ENCODE measurements at regions not wholly inside any gene's neighbourhood (a gene's known extent, or its start where the extent isn't known, plus 50 kb on each side); places are given as distances from the start of the nearest gene placed in this dataset.

DNA sequence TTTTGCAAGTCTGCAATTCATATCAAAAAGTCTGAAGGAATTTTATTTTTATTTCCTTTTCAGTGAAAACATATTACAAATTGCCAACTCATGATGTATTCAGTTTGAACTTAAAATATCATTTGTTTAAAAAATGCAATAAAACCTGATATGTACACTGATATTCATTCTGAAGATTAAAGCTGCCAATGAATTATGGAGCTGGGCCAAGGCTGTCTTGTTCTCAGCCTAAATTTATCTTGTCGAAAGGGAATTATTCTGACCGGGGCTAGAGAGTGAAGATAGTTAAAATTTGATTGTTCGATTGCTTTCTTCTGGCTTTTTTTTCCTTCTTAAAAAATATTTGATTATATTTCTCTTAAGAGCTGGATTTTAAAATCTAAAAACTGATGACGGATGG, 54.0 kb upstream of the RBFOX1 start:
- TF ChIP-seq, protein P1, sequence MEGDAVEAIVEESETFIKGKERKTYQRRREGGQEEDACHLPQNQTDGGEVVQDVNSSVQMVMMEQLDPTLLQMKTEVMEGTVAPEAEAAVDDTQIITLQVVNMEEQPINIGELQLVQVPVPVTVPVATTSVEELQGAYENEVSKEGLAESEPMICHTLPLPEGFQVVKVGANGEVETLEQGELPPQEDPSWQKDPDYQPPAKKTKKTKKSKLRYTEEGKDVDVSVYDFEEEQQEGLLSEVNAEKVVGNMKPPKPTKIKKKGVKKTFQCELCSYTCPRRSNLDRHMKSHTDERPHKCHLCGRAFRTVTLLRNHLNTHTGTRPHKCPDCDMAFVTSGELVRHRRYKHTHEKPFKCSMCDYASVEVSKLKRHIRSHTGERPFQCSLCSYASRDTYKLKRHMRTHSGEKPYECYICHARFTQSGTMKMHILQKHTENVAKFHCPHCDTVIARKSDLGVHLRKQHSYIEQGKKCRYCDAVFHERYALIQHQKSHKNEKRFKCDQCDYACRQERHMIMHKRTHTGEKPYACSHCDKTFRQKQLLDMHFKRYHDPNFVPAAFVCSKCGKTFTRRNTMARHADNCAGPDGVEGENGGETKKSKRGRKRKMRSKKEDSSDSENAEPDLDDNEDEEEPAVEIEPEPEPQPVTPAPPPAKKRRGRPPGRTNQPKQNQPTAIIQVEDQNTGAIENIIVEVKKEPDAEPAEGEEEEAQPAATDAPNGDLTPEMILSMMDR (IDR thresholded peaks at IDR 0.05; ENCODE audit: extremely low read depth in 1 of 2, insufficient read depth in 1 of 2, low read depth in 1 of 2, low read length in 2 of 2): no peak
- TF ChIP-seq EZH2 (IDR thresholded peaks at IDR 0.05; ENCODE audit: borderline replicate concordance, low read depth, low read length, severe bottlenecking) (no peak), POLR2A (IDR thresholded peaks at IDR 0.05; ENCODE audit: low read depth, low read length) (no peak), MYC (IDR thresholded peaks at IDR 0.05; ENCODE audit: low read depth, low read length) (no peak), POLR2AphosphoS5 (IDR thresholded peaks at IDR 0.05; ENCODE audit: insufficient read depth, low read depth, low read length) (no peak), GATA2 (IDR thresholded peaks at IDR 0.05; ENCODE audit: insufficient read depth, insufficient read length, low read depth, low read length) (no peak), JUN (IDR thresholded peaks at IDR 0.05; ENCODE audit: borderline replicate concordance, insufficient read depth, insufficient read length, low read depth) (no peak)
- TF ChIP-seq, protein P2, sequence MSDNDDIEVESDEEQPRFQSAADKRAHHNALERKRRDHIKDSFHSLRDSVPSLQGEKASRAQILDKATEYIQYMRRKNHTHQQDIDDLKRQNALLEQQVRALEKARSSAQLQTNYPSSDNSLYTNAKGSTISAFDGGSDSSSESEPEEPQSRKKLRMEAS (IDR thresholded peaks at IDR 0.05; ENCODE audit: insufficient read depth, insufficient read length): no peak
